ENCODE measurements at regions not wholly inside any gene's neighbourhood (a gene's known extent, or its start where the extent isn't known, plus 50 kb on each side); places are given as distances from the start of the nearest gene placed in this dataset.

- Histone ChIP-seq H3K27me3 (replicated peaks; ENCODE audit: insufficient read depth, low read length) (no peaks in the 10 kb centered on the region), H3K9me2 (replicated peaks; ENCODE audit: insufficient read depth, low read length) (no peaks in the 10 kb centered on the region), H3K9me3 (replicated peaks; ENCODE audit: insufficient read depth, low read length) (no peaks in the 10 kb centered on the region), H3K36me3 (replicated peaks; ENCODE audit: insufficient read depth, low read length) (no peaks in the 10 kb centered on the region), H3K79me2 (ENCODE audit: low read length) (no peaks in the 10 kb centered on the region), H3K4me3 (ENCODE audit: low read length) (no peak overlapping the region), H3K27ac (ENCODE audit: low read length) (no peak overlapping the region), H3K4me2 (ENCODE audit: low read depth, low read length) (no peak overlapping the region), H4K20me1 (ENCODE audit: insufficient read depth, low read length) (no peaks in the 10 kb centered on the region), H3F3A (ENCODE audit: insufficient read depth, low read length) (no peaks in the 10 kb centered on the region), H3K9ac (ENCODE audit: low read length) (no peak overlapping the region), H2AFZ (ENCODE audit: low read length) (no peak overlapping the region), H3K4me1 (ENCODE audit: low read length) (no peaks in the 10 kb centered on the region)
- TF ChIP-seq CTCF (IDR thresholded peaks at IDR 0.05; ENCODE audit: low read length) (no peak), EZH2 (optimal IDR thresholded peaks at IDR 0.05; ENCODE audit: low read depth, low read length) (no peak), EZH2phosphoT487 (IDR thresholded peaks at IDR 0.05; ENCODE audit: low read length) (no peak)
- no peak for DNase-seq
These were observed 83.2 kb upstream of the MYO10 start for GRCh38 chr5:17019324-17019723.

DNA sequence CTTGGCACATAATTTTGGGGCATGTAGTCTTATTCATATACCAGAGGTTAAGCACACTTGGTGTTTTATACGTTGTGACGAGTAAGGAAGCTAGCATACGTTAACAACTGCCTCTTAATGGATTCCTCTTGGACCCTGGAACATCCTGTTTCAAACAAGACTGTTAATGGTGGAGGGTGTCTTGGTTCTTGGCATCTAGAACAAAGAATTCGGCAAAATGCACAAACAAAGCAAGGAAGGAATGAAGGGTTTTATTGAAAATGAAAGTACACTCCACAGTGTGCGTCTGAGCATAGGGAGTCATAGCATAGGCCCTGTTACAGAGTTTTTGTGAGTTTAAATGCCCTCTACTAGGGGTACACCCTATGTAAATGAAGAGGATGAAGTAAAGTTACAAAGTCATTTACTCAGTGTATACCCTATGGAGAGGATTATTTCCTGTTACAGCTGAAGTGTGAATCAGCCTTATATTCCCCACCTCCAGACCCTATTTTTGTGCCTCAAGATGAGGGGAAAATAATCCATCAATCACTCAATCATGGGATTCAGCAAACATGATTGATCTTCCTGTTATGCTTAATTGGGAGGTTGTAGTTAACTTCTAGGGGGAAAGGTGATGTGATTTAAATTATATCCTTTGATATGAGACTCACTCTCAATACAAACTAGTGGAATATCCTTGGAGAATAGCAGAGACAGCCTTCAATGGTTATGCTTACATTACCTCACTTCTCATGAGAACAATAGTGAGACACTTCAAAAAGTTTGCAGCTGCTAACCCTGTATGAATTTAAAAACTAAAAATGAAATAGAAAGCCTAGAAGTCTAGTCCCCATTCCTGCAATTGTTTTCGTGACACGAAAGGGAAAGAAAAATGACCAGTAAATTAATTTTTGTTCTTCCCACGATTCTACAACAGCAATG, 84.9 kb upstream of the MYO10 start:
- Histone ChIP-seq H3K9ac (ENCODE audit: low read length) (no peak overlapping the region), H3K4me3 (ENCODE audit: low read length) (no peak overlapping the region), H3K4me1 (ENCODE audit: low read length) (peaks cover 4% of the 10 kb centered on the region; the same call in 1 of the 2 replicates)

DNA sequence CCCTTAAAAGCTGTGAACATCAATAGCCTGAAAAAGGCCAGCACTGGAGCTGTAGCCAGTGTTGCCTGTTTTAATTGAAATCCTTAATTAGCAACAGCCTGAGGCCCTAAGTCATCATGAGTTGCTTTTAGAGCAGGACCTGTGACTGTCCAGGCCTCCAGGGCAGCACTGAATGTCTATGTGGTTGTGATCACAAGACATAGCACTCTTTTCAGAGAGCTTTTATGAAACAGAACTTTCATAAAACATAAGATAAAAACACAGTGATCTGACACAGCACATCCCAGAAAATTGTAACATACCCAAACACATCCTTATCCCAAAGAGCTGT, 85.5 kb upstream of the MYO10 start:
- H3K9me2 ChIP-seq (replicated peaks; ENCODE audit: insufficient read depth, low read length), result no peaks in the 10 kb centered on the region
- no peak overlapping the region for H3K9ac ChIP-seq (ENCODE audit: low read length)
- no peaks in the 10 kb centered on the region for H4K20me1 ChIP-seq (ENCODE audit: insufficient read depth, low read length)
- H3K4me1 ChIP-seq (ENCODE audit: low read length), result peaks cover 4% of the 10 kb centered on the region; the same call in 1 of the 2 replicates
- H3K36me3 ChIP-seq (replicated peaks; ENCODE audit: insufficient read depth, low read length), result no peaks in the 10 kb centered on the region
- no peak for DNase-seq
- H3K79me2 ChIP-seq (ENCODE audit: low read length), result no peaks in the 10 kb centered on the region
- H3K9me3 ChIP-seq (replicated peaks; ENCODE audit: insufficient read depth, low read length), result no peaks in the 10 kb centered on the region
- peak overlapping the region; percentile 16; the same call in 1 of the 2 replicates for H2AFZ ChIP-seq (ENCODE audit: low read length)
- peak overlapping the region; percentile 24 for H3K4me2 ChIP-seq (ENCODE audit: low read depth, low read length)
- no peak overlapping the region for H3K4me3 ChIP-seq (ENCODE audit: low read length)
- H3K27ac ChIP-seq (ENCODE audit: low read length), result peak overlapping the region; percentile 14; the same call in 1 of the 2 replicates
- H3K27me3 ChIP-seq (replicated peaks; ENCODE audit: insufficient read depth, low read length), result no peaks in the 10 kb centered on the region
- TF ChIP-seq CTCF (IDR thresholded peaks at IDR 0.05; ENCODE audit: low read length) (no peak), EZH2phosphoT487 (IDR thresholded peaks at IDR 0.05; ENCODE audit: low read length) (no peak), EZH2 (optimal IDR thresholded peaks at IDR 0.05; ENCODE audit: low read depth, low read length) (no peak)
- H3F3A ChIP-seq (ENCODE audit: insufficient read depth, low read length), result no peaks in the 10 kb centered on the region

More for the DNA sequence above, 84.9 kb upstream of the MYO10 start:
- Histone ChIP-seq H3K9me3 (replicated peaks; ENCODE audit: insufficient read depth, low read length) (no peaks in the 10 kb centered on the region), H4K20me1 (ENCODE audit: insufficient read depth, low read length) (no peaks in the 10 kb centered on the region), H3K79me2 (ENCODE audit: low read length) (no peaks in the 10 kb centered on the region), H3K27me3 (replicated peaks; ENCODE audit: insufficient read depth, low read length) (no peaks in the 10 kb centered on the region), H3F3A (ENCODE audit: insufficient read depth, low read length) (no peaks in the 10 kb centered on the region), H3K27ac (ENCODE audit: low read length) (peak overlapping the region; percentile 14; the same call in 1 of the 2 replicates), H2AFZ (ENCODE audit: low read length) (peak overlapping the region; percentile 16), H3K36me3 (replicated peaks; ENCODE audit: insufficient read depth, low read length) (no peaks in the 10 kb centered on the region), H3K4me2 (ENCODE audit: low read depth, low read length) (peak overlapping the region; percentile 24), H3K9me2 (replicated peaks; ENCODE audit: insufficient read depth, low read length) (no peaks in the 10 kb centered on the region)
- no peak for DNase-seq
- TF ChIP-seq CTCF (IDR thresholded peaks at IDR 0.05; ENCODE audit: low read length) (no peak), EZH2 (optimal IDR thresholded peaks at IDR 0.05; ENCODE audit: low read depth, low read length) (no peak), EZH2phosphoT487 (IDR thresholded peaks at IDR 0.05; ENCODE audit: low read length) (no peak)
